HG02981 (cell line): ENCODE measurements at regions not wholly inside any gene's neighbourhood (a gene's known extent, or its start where the extent isn't known, plus 50 kb on each side); places are given as distances from the start of the nearest gene placed in this dataset.

Source experiments
- ATAC-seq: cut with Tn5 transposase; IDR thresholded peaks from one replicate; pipeline ENCODE4 v1.9.1; 2021; ENCODE audit warnings: mild to moderate bottlenecking, moderate library complexity; ENCODE audit not compliant: unreplicated experiment

DNA sequence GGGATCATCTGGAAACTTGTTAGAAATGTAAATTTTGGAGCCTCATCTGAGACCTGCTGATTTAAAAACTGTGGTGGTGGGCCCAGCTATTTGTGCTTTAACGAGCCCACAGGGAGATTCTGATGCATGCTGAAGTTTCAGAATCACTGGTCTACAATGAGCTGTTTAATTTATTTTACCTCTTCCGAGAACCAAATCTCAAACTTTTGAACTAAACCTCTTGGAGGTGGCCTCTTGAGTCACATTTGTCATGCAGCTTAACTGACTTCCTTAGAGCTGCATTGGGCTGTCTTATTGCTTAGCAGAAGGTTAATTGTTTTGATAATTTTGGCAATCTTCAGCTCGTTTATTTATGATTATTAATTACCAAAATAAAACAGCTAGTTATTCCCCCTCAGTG lies 112.1 kb upstream of the NPHP3 start:
- no peak for ATAC-seq

- no peak for ATAC-seq
Measured at GRCh38 chr3:132829101-132829500, 106.9 kb upstream of the NPHP3 start.

DNA sequence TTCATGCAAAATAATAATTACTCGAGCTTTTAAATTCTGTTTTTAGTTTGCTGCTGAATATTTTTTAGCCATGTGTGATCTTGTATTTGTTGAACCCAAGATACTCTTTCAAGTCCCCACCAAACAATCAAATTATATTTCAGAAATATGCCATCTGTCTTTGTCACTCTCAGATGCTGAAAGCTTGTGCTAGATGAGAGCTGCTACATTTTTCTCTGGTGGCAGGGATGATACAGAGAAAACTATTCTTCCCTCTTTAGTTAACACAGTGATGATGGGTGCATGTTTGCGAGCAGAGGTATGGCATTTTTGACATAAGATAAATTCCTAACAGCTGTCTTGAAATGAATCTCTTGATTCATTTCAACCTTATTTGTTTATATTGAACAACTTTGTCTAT lies 100.6 kb upstream of the NPHP3 start:
- no peak for ATAC-seq

DNA sequence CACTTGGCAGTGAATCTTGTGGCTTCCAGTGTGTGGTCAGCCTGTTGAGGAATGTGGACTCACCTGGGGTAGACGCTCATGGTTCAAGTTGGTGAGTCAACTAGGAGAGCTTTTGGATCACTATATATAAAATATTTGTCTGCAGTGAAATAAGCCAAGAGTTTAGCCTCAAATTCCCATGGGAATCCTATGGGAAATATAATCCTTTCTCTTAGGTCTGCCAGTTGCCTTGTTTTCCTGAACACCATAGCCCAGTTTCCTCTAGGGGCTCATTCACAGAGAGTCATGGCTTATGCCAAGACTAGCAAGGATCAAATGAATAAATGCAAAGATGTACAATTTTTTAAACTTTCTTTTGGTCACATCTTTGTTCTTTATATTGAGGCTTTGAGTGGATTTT lies 100.1 kb upstream of the NPHP3 start:
- ATAC-seq: no peak

DNA sequence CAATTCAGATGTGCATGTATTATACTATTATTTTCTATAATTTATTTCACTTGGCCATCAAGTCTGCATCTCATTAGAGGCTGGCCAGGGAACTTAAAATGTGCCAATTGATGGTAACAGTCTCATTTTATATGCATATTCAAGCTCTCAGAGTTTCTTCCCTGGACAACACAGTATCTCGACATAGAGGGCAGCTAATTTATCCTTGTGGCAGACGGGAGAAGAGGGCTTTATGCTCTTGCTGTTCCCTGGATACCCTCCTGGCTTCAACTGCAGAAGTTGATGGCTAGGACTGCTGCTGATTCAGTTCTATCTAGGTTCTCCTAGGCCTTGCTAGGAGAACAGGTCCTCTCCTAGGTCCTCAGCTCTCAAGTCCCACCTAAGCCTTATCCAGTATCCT lies 99.1 kb upstream of the NPHP3 start:
- no peak for ATAC-seq

DNA sequence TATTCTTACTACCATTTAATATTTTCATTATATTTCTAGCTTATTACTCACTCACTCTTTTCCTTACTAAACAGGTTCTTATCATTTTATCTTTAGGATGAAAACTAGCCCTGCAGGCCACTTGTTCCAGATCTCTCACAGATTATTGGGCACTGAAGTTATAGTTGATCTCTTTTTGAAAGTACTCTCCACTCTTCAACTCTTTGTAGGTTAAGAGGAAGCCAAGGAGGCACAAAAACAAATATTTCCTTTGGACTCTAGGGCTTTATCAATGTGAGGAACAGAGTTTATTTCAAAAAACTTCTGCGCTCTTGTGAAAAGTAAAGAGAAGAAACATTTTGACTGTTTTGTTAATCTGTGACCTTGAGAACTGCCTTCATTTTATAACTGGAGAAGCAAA lies 96.0 kb upstream of the NPHP3 start:
- ATAC-seq: no peak

DNA sequence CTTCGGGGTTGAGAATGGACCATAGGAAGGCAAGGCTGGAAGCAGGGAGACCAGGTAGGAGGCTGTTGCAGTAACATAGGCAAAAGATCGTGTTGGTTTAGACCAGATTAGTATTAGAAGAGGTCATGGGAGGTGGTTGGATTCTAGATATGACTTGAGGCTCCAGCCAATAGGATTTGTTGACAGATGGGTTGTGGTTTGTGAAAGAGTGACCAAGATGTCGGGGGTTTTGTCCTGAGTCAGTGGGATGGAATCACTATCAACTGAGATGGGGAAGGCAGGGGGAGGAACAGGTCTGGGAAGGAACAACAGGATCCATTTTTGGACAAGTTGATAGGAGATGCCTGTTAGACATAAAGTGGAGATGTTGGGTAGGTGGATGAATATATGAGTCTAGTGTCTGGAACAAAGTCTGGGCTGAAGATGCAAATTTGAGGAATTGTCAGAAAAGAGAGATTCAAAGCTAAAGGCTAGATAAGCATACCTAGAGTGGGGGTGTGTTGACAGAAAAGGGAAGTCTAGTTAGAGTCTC lies 95.5 kb upstream of the NPHP3 start:
- ATAC-seq: no peak

- ATAC-seq: no peak
Measured at GRCh38 chr3:132805071-132805470, 82.9 kb upstream of the NPHP3 start.

GRCh38 chr3:132804498-132804897 lies 82.3 kb upstream of the NPHP3 start:
- no peak for ATAC-seq

DNA sequence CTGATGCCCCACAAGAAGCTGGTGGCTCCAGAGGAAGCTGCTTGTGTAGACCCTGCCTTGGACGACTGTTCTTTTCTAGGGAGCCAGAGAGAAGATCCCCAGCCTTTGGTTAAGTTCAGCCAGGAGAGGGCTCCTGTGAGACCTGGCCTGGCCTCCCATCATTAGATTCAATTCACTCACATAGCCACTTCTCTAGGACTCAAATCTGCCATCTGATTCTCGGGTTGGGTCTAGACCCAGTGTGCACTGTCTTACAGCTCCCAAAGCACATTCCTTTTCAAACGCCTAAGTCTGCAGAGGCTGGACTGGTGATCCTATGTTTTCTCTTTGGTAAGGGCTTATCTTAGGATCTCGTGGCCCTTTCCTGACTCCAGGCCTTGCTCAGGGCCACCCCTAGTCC lies 81.7 kb upstream of the NPHP3 start:
- no peak for ATAC-seq

DNA sequence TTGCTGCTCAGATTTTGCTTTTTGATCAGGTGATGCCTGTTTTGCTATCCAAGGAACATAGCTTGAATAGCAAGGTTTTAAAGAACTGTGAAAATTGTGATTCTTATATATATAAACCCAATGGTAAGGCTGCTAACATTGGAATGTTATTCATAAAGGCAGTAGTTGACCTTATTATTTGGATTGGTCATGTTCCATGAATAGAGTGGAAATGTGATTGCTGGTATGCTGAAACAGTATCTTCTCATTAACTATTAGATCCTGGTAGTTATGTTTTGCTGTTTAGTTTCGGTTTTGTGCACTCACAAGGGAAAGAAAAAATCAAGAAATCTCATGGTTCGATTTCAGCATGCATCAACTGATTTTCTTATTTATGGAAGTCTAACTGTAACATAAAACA lies 78.7 kb upstream of the NPHP3 start:
- no peak for ATAC-seq

GRCh38 chr3:132790806-132791205 lies 68.6 kb upstream of the NPHP3 start:
- no peak for ATAC-seq

DNA sequence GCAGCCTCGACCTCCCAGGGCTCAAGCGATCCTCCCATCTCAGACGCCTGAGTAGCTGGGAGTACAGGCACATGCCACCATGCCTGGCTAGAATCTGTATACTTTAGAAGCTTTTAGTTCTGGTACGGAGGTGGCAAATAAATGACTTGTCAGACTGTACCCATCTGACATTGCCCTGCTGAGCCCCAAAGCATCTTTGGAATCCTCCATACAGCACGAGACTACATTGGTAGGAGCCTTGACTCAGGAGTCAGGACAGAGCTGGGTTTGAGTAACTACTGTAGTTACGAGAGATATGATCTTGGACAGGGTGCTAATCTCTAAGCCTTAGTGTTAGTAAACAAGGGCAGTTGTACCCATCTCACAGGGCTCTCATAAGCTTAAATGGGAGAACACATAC lies 67.8 kb upstream of the NPHP3 start:
- ATAC-seq: no peak

- no peak for ATAC-seq
Measured at GRCh38 chr3:132788301-132788671, 66.1 kb upstream of the NPHP3 start.

DNA sequence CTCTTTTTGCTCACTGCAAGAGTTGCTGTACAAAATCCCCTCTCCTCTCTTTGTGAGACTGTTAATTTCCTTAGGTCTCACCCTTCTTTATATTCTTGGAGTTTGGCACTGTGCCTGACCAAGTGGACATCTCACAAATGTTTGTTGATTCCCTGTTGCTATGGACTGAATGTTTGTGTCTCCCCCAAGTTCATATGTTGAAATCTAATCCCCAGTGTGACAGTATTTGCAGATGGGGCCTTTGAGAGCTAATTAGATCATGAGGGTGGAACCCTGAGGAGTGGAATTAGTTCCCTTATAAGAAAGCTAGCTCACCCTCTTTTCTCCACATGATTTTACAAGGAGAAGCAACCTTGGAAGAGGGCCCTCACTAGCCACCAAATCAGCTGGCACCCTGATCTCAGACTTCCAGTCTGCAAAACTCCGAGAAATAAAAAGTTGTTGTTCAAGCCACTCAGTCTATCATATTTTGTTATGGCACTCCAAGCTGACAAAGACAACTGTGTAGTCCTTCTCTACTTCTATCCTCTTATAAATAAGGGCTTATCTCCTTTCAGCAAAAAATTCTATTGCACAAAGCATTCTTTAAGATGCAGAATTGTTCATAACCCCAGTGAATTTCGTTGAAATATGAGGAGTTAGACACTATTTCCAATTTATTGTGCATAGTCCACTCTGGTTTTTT lies 65.5 kb upstream of the NPHP3 start:
- ATAC-seq: no peak

- no peak for ATAC-seq
Measured at GRCh38 chr3:132786890-132787289, 64.7 kb upstream of the NPHP3 start.

- no peak for ATAC-seq
Measured at GRCh38 chr3:132785292-132785691, 63.1 kb upstream of the NPHP3 start.

- ATAC-seq: no peak
Measured at GRCh38 chr3:132784502-132785025, 62.4 kb upstream of the NPHP3 start.

- ATAC-seq: no peak
Measured at GRCh38 chr3:132783152-132783551, 60.9 kb upstream of the NPHP3 start.

- no peak for ATAC-seq
Measured at GRCh38 chr3:132781922-132782321, 59.7 kb upstream of the NPHP3 start.

- no peak for ATAC-seq
Measured at GRCh38 chr3:132777171-132777570, 55.0 kb upstream of the NPHP3 start.

DNA sequence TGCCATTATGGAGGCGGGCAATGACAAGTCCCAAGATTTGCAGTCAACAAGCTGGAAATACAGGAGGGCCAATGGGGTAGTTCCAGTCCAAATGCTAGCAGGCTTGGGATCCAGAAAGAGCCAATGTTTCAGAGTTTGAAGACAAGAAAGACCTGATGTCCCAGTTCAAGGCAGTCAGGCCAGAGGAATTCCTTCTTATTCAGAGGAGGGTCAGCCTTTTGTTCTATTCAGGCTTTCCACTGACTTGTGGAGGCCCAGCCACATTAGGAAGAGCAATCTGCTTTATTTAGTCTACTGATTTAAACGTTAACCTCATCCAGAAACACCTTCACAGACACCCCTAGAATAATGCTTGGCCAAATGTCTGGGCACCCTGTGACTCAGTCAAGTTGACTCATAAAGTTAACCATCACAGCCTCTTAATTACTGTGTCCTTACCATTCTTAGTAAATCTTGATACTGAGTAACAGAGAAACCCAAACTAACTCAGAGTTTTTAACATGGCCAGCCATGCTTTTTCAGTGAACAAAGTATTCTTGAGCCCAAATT lies 50.9 kb upstream of the NPHP3 start:
- ATAC-seq: peak; percentile 48

DNA sequence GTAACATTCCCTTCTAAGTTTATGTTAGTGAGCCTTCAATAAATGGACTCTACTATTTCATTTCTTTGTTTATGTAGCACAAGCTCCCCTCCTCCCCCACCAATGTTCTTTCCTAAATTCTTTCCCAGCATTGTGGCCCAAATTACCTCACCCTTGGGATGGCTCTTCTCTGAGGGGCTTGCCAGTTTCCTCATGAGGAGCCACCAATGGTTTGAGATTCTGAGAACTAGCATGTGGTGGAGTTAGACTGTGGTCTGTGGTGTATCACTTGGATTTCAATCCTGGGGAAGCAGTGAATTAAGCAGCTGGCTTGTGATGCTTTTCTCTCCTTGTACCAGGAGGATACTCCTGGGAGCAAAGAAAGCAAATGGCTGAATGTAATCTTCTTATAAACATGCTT lies 50.0 kb upstream of the NPHP3 start:
- ATAC-seq: no peak
